CD4-positive, CD25-positive, alpha-beta regulatory T cell (primary cell): ENCODE measurements at regions not wholly inside any gene's neighbourhood (a gene's known extent, or its start where the extent isn't known, plus 50 kb on each side); places are given as distances from the start of the nearest gene placed in this dataset.
A peak's percentile ranks its signal among the peaks of the same experiment; 100 is the strongest.

Source experiments
- ATAC-seq, 2 donors: fragments of 150-1000 bp; cut with Tn5 transposase; one replicate each; pipeline ENCODE4 v1.10.0; 2021; ENCODE audit warnings: low read depth in 2 of 2, moderate number of reproducible peaks in 2 of 2, moderate library complexity in 1 of 2
- DNase-seq, 3 donors: peaks; one replicate each; pipeline versions ENCODE4 v3.0.0 to v3.0.0-alpha.2; 2012 to 2022; ENCODE audit warnings: mixed read lengths in 1 of 3
- H3K27ac ChIP-seq: one replicate; pipeline ENCODE4 v1.7.0; 2013; ENCODE audit warnings: mild to moderate bottlenecking, low read length; ENCODE audit not compliant: insufficient read depth, poor library complexity, severe bottlenecking
- H3K27me3 ChIP-seq: one replicate; pipeline ENCODE4 v1.7.0; 2013; ENCODE audit warnings: low read length; ENCODE audit not compliant: control insufficient read depth, insufficient read depth
- H3K36me3 ChIP-seq: one replicate; pipeline ENCODE4 v1.7.0; 2013; ENCODE audit warnings: mild to moderate bottlenecking, low read length, moderate library complexity; ENCODE audit not compliant: control insufficient read depth, insufficient read depth
- H3K4me1 ChIP-seq: 2 replicates; pipeline ENCODE4 v1.7.0; 2013; ENCODE audit warnings: mild to moderate bottlenecking, low read length; ENCODE audit not compliant: insufficient read depth, control insufficient read depth, poor library complexity, severe bottlenecking
- H3K4me3 ChIP-seq: one replicate; pipeline ENCODE4 v1.7.0; 2013; ENCODE audit warnings: low read depth, mild to moderate bottlenecking, low read length, moderate library complexity
- H3K9me3 ChIP-seq, 2 experiments: 1 replicate in 1 of 2; 2 replicates in 1 of 2; pipeline ENCODE4 v1.7.0; 2013; ENCODE audit warnings: low read length in 2 of 2, mild to moderate bottlenecking in 1 of 2, moderate library complexity in 1 of 2; ENCODE audit not compliant: control insufficient read depth in 2 of 2
- H3K27ac Mint-ChIP-seq, 3 donors: one replicate each; pipeline ENCODE4 v1.8.0; 2020 to 2022; ENCODE audit warnings: mild to moderate bottlenecking in 3 of 3, mixed read lengths in 3 of 3, moderate library complexity in 2 of 3
- H3K27me3 Mint-ChIP-seq: one replicate; pipeline ENCODE4 v1.8.0; 2022; ENCODE audit warnings: mild to moderate bottlenecking, mixed read lengths
- H3K36me3 Mint-ChIP-seq: one replicate; pipeline ENCODE4 v1.8.0; 2020; ENCODE audit warnings: mixed read lengths
- H3K4me1 Mint-ChIP-seq, 4 donors: one replicate each; pipeline ENCODE4 v1.8.0; 2020 to 2022; ENCODE audit warnings: mixed read lengths in 4 of 4, mild to moderate bottlenecking in 1 of 4
- H3K4me3 Mint-ChIP-seq, 4 donors: one replicate each; pipeline ENCODE4 v1.8.0; 2020 to 2022; ENCODE audit warnings: mild to moderate bottlenecking in 4 of 4, mixed read lengths in 4 of 4, moderate library complexity in 3 of 4
- H3K9me3 Mint-ChIP-seq, 7 donors: one replicate each; pipeline ENCODE4 v1.8.0; 2020 to 2022; ENCODE audit warnings: mixed read lengths in 7 of 7, mild to moderate bottlenecking in 3 of 7, moderate library complexity in 2 of 7

GRCh38 chr11:93268287-93269040 is 62.1 kb upstream of the DEUP1 start:
- no peaks in the 10 kb centered on the region for H3K27me3 ChIP-seq
- ATAC-seq (no peak), DNase-seq (no peak)
- Mint-ChIP-seq H3K9me3 (peaks cover 0 to 8% (median 3%) of the 10 kb centered on the region in 7 donors), H3K36me3 (no peaks in the 10 kb centered on the region), H3K4me1 (no peaks in the 10 kb centered on the region), H3K4me3 (no peak overlapping the region), H3K27ac (no peak overlapping the region), H3K27me3 (peaks cover 10% of the 10 kb centered on the region)
- H3K9me3 ChIP-seq = no peaks in the 10 kb centered on the region
- H3K4me1 ChIP-seq = no peaks in the 10 kb centered on the region
- no peak overlapping the region for H3K27ac ChIP-seq
- H3K36me3 ChIP-seq = no peaks in the 10 kb centered on the region
- H3K4me3 ChIP-seq = no peak overlapping the region

GRCh38 chr11:93271596-93271995 is 58.9 kb upstream of the DEUP1 start:
- peaks cover 0 to 8% (median 3%) of the 10 kb centered on the region in 7 donors for H3K9me3 Mint-ChIP-seq
- H3K27ac Mint-ChIP-seq = no peak overlapping the region
- no peak for DNase-seq
- Histone ChIP-seq H3K4me3 (no peak overlapping the region), H3K27me3 (no peaks in the 10 kb centered on the region), H3K9me3 (no peaks in the 10 kb centered on the region), H3K27ac (no peak overlapping the region), H3K36me3 (no peaks in the 10 kb centered on the region), H3K4me1 (no peaks in the 10 kb centered on the region)
- H3K27me3 Mint-ChIP-seq = no peaks in the 10 kb centered on the region
- no peak overlapping the region for H3K4me3 Mint-ChIP-seq
- H3K36me3 Mint-ChIP-seq = no peaks in the 10 kb centered on the region
- H3K4me1 Mint-ChIP-seq = no peaks in the 10 kb centered on the region
- no peak for ATAC-seq

DNA sequence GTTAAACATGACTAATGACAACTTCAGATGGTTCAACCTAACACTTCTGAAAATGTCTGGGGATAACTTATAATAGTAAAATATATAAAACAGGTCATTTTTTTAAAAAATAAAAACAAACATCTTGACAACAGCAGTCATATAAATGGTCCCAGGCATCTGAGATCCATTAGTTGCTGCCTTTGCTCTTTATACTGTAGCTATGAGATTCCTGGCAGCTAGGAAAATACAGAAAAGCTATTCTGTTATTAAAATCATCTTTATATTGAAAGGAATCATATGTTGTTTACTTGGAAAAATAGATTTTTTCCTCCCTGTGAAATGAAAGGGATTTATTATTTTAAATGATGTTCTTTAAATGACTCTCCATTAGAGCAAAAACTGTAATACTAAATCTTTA is 55.7 kb upstream of the DEUP1 start:
- ATAC-seq = no peak
- DNase-seq = no peak
- Mint-ChIP-seq H3K4me3 (no peak overlapping the region), H3K4me1 (no peaks in the 10 kb centered on the region), H3K27ac (no peak overlapping the region), H3K36me3 (no peaks in the 10 kb centered on the region), H3K27me3 (no peaks in the 10 kb centered on the region), H3K9me3 (peaks cover 0 to 1% (median 0%) of the 10 kb centered on the region in 7 donors)
- no peak overlapping the region for H3K27ac ChIP-seq
- H3K4me1 ChIP-seq = no peaks in the 10 kb centered on the region
- no peak overlapping the region for H3K4me3 ChIP-seq
- no peaks in the 10 kb centered on the region for H3K9me3 ChIP-seq
- no peaks in the 10 kb centered on the region for H3K36me3 ChIP-seq
- H3K27me3 ChIP-seq = no peaks in the 10 kb centered on the region

GRCh38 chr11:93278976-93279375 is 51.6 kb upstream of the DEUP1 start:
- Mint-ChIP-seq H3K4me1 (no peaks in the 10 kb centered on the region), H3K9me3 (peaks cover 0 to 2% (median 0%) of the 10 kb centered on the region in 7 donors), H3K36me3 (no peaks in the 10 kb centered on the region), H3K27me3 (no peaks in the 10 kb centered on the region), H3K4me3 (no peak overlapping the region), H3K27ac (peak overlapping the region in 1 of 3 donors; percentile 48)
- no peaks in the 10 kb centered on the region for H3K36me3 ChIP-seq
- ATAC-seq (no peak), DNase-seq (no peak)
- H3K4me1 ChIP-seq = no peaks in the 10 kb centered on the region
- no peaks in the 10 kb centered on the region for H3K27me3 ChIP-seq
- H3K9me3 ChIP-seq = no peaks in the 10 kb centered on the region
- H3K4me3 ChIP-seq = no peak overlapping the region
- H3K27ac ChIP-seq = no peak overlapping the region

DNA sequence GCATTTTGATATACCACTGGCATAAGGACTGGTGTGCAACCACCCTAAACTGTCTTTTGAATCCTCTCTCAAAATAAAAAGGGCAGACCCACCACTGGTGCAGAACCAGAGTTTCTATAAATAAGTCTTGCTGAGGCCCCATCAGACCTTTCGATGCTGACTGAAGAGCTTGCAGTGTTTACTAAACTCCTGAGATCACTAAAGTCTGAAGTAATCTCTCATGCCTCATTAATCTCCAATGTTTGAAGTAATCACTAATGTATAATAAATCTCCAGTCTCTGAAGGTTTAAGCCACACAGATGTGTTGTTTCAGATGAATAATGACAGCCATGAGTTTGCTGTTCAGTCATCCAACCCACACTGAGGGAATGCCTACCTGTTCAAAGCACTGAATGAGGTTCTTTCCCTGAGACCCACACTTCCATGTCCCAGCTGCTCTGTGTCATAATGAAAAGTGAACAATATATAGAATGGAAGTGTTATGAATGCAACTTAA is 50.6 kb upstream of the DEUP1 start:
- H3K27me3 ChIP-seq = no peaks in the 10 kb centered on the region
- H3K4me3 Mint-ChIP-seq = no peak overlapping the region
- H3K4me1 ChIP-seq = no peaks in the 10 kb centered on the region
- H3K4me3 ChIP-seq = no peak overlapping the region
- ATAC-seq (no peak), DNase-seq (no peak)
- no peak overlapping the region for H3K27ac Mint-ChIP-seq
- no peaks in the 10 kb centered on the region for H3K9me3 ChIP-seq
- peaks cover 0 to 2% (median 0%) of the 10 kb centered on the region in 7 donors for H3K9me3 Mint-ChIP-seq
- H3K4me1 Mint-ChIP-seq = no peaks in the 10 kb centered on the region
- no peak overlapping the region for H3K27ac ChIP-seq
- H3K36me3 Mint-ChIP-seq = no peaks in the 10 kb centered on the region
- no peaks in the 10 kb centered on the region for H3K27me3 Mint-ChIP-seq
- no peaks in the 10 kb centered on the region for H3K36me3 ChIP-seq
